ENCODE measurements at regions not wholly inside any gene's neighbourhood (a gene's known extent, or its start where the extent isn't known, plus 50 kb on each side); places are given as distances from the start of the nearest gene placed in this dataset.

DNA sequence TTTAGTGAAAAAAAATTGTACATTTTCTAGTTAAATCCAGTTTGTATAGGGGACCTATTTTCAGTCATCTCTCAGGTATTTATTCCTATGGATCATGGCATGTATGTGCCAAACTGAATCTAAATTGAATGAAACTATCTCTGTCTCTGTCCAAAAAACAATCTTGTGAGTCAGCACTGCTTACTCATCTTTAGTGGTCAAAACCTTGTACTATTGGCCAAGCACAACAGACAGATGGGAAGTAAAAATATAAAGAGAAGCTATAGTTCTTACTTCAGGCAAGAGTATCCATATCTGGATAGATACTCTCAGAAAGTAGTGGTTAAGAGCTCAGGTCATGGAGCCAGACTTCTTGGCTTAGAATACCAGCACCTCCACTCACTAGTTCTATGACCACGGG is 76.0 kb upstream of the KLHL14 start:
- Histone ChIP-seq H3K4me3 (ENCODE audit: low read length) (no peak overlapping the region), H3K9ac (ENCODE audit: low read depth, low read length) (no peak overlapping the region)

DNA sequence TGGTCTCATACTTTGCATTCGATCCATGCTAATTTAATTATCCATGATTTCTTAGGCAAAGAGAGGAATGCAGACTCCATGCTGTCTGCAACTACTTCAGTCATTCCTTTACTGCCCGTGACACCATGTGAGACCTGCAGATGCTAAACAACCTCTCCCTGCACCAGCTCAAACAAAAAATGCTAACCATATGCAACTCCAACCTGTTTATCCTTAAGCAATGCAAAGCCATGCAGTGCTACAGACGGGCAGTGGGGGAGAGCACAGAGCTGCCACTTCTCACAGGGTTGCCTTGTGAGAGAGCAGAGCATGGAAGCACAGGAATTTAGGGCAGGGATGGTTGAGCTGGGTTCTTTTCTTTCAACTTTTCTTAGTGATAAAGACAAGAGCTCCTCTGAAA is 74.9 kb upstream of the KLHL14 start:
- peaks cover 20% of the 10 kb centered on the region for H3K9me3 ChIP-seq (ENCODE audit: insufficient read depth, low read depth, low read length)
- no peaks in the 10 kb centered on the region for H3K36me3 ChIP-seq (ENCODE audit: insufficient read depth, low read depth, low read length)
- no peak overlapping the region for H3K27ac ChIP-seq (ENCODE audit: low read length)
- peak overlapping the region; percentile 42; the same call in 1 of the 2 replicates for H3K4me3 ChIP-seq (ENCODE audit: low read length)
- H3K9ac ChIP-seq (ENCODE audit: low read depth, low read length), result peak overlapping the region; percentile 54; the same call in 1 of the 2 replicates
- peaks cover 18% of the 10 kb centered on the region; the same call in 1 of the 2 replicates for H3K4me1 ChIP-seq (ENCODE audit: insufficient read depth, low read length)
- no peaks in the 10 kb centered on the region for H3K27me3 ChIP-seq (ENCODE audit: insufficient read depth, low read length)

More for the DNA sequence above, 76.0 kb upstream of the KLHL14 start:
- H3K36me3 ChIP-seq (ENCODE audit: insufficient read depth, low read depth, low read length), result no peaks in the 10 kb centered on the region
- H3K27ac ChIP-seq (ENCODE audit: low read length), result no peak overlapping the region
- H3K27me3 ChIP-seq (ENCODE audit: insufficient read depth, low read length), result no peaks in the 10 kb centered on the region
- peaks cover 18% of the 10 kb centered on the region; the same call in 1 of the 2 replicates for H3K4me1 ChIP-seq (ENCODE audit: insufficient read depth, low read length)
- peaks cover 15% of the 10 kb centered on the region for H3K9me3 ChIP-seq (ENCODE audit: insufficient read depth, low read depth, low read length)

DNA sequence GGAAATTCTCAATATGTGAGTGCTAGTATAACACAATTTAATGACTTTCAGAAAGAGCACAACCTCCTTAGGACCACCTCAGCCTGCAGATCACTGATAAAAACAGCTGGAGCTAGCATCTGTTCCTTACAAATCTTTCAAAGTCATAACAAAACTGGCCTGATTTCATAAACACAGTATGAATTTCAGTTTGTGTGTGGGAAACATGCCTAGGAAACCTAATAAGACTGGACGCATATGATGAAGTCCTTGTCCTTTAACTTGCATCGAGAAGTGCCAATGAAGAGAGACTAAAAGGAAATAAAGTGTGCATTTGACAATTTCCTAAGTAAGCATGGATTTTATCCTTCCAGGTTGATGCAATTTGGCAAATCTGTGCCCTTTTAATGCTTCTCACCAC is 74.1 kb upstream of the KLHL14 start:
- peaks cover 20% of the 10 kb centered on the region for H3K9me3 ChIP-seq (ENCODE audit: insufficient read depth, low read depth, low read length)
- no peaks in the 10 kb centered on the region for H3K27me3 ChIP-seq (ENCODE audit: insufficient read depth, low read length)
- H3K36me3 ChIP-seq (ENCODE audit: insufficient read depth, low read depth, low read length), result no peaks in the 10 kb centered on the region
- H3K27ac ChIP-seq (ENCODE audit: low read length), result peak overlapping the region; percentile 0
- H3K4me3 ChIP-seq (ENCODE audit: low read length), result no peak overlapping the region
- peaks cover 18% of the 10 kb centered on the region; the same call in 1 of the 2 replicates for H3K4me1 ChIP-seq (ENCODE audit: insufficient read depth, low read length)
- H3K9ac ChIP-seq (ENCODE audit: low read depth, low read length), result peak overlapping the region; percentile 35; the same call in 1 of the 2 replicates

DNA sequence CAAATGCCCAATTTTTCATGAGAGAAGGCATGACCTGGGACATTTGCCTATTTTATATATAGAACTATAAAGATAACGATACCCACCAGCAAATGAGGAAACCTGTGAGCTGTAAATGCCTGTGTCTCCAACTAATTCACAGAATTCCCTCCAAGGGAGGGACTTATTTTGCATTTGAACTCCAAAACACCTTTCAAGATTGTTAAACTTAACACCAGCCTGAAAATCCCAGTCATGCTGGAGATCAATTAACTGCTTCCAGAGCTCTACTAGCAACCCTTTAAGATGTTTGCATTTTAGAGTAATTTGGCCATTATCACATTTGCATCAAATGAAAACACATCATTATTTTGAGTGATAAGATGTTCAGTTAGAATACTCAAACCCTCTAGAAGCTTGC is 68.1 kb upstream of the KLHL14 start:
- no peak overlapping the region for H3K4me3 ChIP-seq (ENCODE audit: low read length)
- no peaks in the 10 kb centered on the region for H3K27me3 ChIP-seq (ENCODE audit: insufficient read depth, low read length)
- H3K9ac ChIP-seq (ENCODE audit: low read depth, low read length), result no peak overlapping the region
- H3K9me3 ChIP-seq (ENCODE audit: insufficient read depth, low read depth, low read length), result 0 out of 2 replicates have a peak, but pooled peaks cover 5% of the 10 kb centered on the region
- peaks cover 4% of the 10 kb centered on the region for H3K4me1 ChIP-seq (ENCODE audit: insufficient read depth, low read length)
- no peak overlapping the region for H3K27ac ChIP-seq (ENCODE audit: low read length)
- no peaks in the 10 kb centered on the region for H3K36me3 ChIP-seq (ENCODE audit: insufficient read depth, low read depth, low read length)

DNA sequence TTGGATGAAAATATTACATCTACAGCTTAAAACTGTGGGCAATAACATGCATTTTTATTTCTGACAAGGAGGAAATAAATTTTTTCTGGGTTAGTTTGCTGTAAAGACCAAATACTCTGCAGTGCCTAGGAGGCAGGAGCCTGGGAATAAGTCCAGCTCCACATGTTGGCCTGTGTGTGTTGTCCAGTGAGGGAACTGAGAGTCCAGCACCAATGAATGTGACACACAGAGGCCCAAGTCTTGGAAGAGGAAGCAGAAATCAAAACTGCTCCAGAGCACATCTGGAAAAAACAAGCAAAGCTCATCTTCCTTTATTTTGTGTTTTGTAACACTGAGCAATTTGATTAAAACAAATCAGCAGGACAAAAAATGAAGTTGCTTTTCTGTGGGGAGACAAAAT is 63.1 kb upstream of the KLHL14 start:
- Histone ChIP-seq H3K4me1 (ENCODE audit: insufficient read depth, low read length) (peaks cover 4% of the 10 kb centered on the region), H3K9ac (ENCODE audit: low read depth, low read length) (no peak overlapping the region), H3K36me3 (ENCODE audit: insufficient read depth, low read depth, low read length) (no peaks in the 10 kb centered on the region), H3K27ac (ENCODE audit: low read length) (no peak overlapping the region), H3K27me3 (ENCODE audit: insufficient read depth, low read length) (no peaks in the 10 kb centered on the region), H3K9me3 (ENCODE audit: insufficient read depth, low read depth, low read length) (no peaks in the 10 kb centered on the region), H3K4me3 (ENCODE audit: low read length) (no peak overlapping the region)

DNA sequence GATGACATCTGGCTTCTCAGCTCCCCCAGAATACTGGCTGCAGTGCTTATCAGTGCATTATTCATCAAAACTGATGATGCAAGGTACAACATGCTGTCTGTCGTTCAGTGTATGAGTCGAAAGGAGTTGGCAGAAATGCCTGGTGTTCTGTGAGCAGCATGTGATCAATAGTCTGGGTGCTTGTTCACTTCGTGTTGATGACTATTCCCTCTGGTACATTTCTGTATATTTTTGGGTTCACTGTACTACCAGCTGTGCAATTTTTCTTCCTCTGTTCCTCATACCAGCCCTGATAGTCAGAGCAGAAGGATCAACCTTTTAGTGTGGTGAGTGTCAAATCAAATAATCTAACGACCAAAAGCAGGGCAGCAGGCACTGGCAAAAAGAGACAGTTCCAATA is 59.0 kb upstream of the KLHL14 start:
- Histone ChIP-seq H3K9me3 (ENCODE audit: insufficient read depth, low read depth, low read length) (no peaks in the 10 kb centered on the region), H3K4me3 (ENCODE audit: low read length) (no peak overlapping the region), H3K27ac (ENCODE audit: low read length) (no peak overlapping the region), H3K36me3 (ENCODE audit: insufficient read depth, low read depth, low read length) (no peaks in the 10 kb centered on the region), H3K27me3 (ENCODE audit: insufficient read depth, low read length) (no peaks in the 10 kb centered on the region), H3K4me1 (ENCODE audit: insufficient read depth, low read length) (no peaks in the 10 kb centered on the region), H3K9ac (ENCODE audit: low read depth, low read length) (no peak overlapping the region)

DNA sequence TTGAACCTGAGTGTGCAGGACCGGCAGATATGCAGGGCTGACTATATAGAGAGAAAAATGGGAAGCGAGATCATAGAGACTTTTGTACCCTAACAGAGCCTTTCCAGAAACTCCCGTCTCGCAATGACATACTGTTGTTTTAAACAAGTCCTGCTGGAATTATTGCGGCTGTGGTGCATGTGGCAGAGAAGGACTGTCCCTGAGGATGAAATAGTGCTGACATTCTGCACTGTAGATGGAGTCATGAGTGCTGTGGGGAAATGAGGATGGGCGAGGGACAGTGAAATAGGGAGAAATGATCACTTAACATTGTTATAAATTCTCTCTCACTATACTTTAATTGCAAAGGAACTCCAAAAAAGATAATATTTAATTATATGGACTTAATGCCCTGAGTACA is 50.4 kb upstream of the KLHL14 start:
- H3K36me3 ChIP-seq (ENCODE audit: insufficient read depth, low read depth, low read length), result no peaks in the 10 kb centered on the region
- no peak overlapping the region for H3K9ac ChIP-seq (ENCODE audit: low read depth, low read length)
- H3K9me3 ChIP-seq (ENCODE audit: insufficient read depth, low read depth, low read length), result no peaks in the 10 kb centered on the region
- no peaks in the 10 kb centered on the region for H3K27me3 ChIP-seq (ENCODE audit: insufficient read depth, low read length)
- H3K4me1 ChIP-seq (ENCODE audit: insufficient read depth, low read length), result no peaks in the 10 kb centered on the region
- no peak overlapping the region for H3K4me3 ChIP-seq (ENCODE audit: low read length)
- no peak overlapping the region for H3K27ac ChIP-seq (ENCODE audit: low read length)
